Lower leg skin (tissue), 3 donors: ENCODE measurements at regions not wholly inside any gene's neighbourhood (a gene's known extent, or its start where the extent isn't known, plus 50 kb on each side); places are given as distances from the start of the nearest gene placed in this dataset.

ENCODE experiments used
- POLR2A ChIP-seq, 2 donors: fragments of 450-650 bp; IDR thresholded peaks; one replicate each; pipeline ENCODE4 v1.6.1; 2016 to 2017; ENCODE audit warnings: antibody characterized with exemption in 2 of 2, mild to moderate bottlenecking in 1 of 2, moderate library complexity in 1 of 2
- TF ChIP-seq, protein P1 (sequence below), 3 donors: fragments of 450-650 bp; IDR thresholded peaks; one replicate each; pipeline ENCODE4 v1.5.1; 2016; ENCODE audit warnings: antibody characterized with exemption in 3 of 3, mild to moderate bottlenecking in 3 of 3, moderate library complexity in 2 of 3

DNA sequence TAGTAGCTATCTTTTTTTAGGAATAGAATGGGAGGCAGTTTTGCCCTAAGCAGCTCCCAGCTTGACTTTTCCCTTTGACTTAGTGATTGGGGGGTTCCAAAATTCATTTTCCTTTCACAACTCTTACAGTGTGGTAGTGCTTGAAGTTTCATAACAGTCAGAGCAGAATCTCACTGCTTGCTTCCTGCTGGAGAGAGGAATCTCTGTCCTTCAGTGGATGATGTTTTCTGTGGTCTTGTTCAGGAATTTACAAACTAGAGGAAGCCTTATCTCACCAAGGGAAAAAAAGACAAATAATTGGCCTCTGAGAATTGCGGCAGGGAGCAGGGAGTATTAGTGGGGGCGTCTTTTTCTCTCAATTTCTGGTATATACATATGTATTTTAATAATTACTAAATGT is 326.6 kb upstream of the C2CD4B start:
- TF ChIP-seq POLR2A (IDR thresholded peaks at IDR 0.05) = no peak
- TF ChIP-seq, protein P1, sequence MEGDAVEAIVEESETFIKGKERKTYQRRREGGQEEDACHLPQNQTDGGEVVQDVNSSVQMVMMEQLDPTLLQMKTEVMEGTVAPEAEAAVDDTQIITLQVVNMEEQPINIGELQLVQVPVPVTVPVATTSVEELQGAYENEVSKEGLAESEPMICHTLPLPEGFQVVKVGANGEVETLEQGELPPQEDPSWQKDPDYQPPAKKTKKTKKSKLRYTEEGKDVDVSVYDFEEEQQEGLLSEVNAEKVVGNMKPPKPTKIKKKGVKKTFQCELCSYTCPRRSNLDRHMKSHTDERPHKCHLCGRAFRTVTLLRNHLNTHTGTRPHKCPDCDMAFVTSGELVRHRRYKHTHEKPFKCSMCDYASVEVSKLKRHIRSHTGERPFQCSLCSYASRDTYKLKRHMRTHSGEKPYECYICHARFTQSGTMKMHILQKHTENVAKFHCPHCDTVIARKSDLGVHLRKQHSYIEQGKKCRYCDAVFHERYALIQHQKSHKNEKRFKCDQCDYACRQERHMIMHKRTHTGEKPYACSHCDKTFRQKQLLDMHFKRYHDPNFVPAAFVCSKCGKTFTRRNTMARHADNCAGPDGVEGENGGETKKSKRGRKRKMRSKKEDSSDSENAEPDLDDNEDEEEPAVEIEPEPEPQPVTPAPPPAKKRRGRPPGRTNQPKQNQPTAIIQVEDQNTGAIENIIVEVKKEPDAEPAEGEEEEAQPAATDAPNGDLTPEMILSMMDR (IDR thresholded peaks at IDR 0.05) = no peak
